G401.6 (cell line): ENCODE measurements at regions not wholly inside any gene's neighbourhood (a gene's known extent, or its start where the extent isn't known, plus 50 kb on each side); places are given as distances from the start of the nearest gene placed in this dataset.

Experiments used
- FAIRE-seq: peaks from 2 replicates; lab custom pipeline; 2012; peaks lifted over from hg19 to GRCh38; lab: Jason Lieb, UNC

GRCh38 chr19:31119951-31120690, 229.1 kb downstream of the TSHZ3 start:
- FAIRE-seq, result no peak

GRCh38 chr19:31118986-31119385, 230.2 kb downstream of the TSHZ3 start:
- no peak for FAIRE-seq

GRCh38 chr19:31118287-31118955, 230.8 kb downstream of the TSHZ3 start:
- no peak for FAIRE-seq

GRCh38 chr19:31114585-31114984, 234.7 kb downstream of the TSHZ3 start:
- FAIRE-seq, result no peak

- FAIRE-seq, result no peak
Observed at GRCh38 chr19:31113293-31113692, 235.9 kb downstream of the TSHZ3 start.

GRCh38 chr19:31112158-31112557, 237.1 kb downstream of the TSHZ3 start:
- no peak for FAIRE-seq

- FAIRE-seq, result no peak
Observed at GRCh38 chr19:31111741-31112140, 237.5 kb downstream of the TSHZ3 start.

- FAIRE-seq, result no peak
Observed at GRCh38 chr19:31110336-31110735, 238.9 kb downstream of the TSHZ3 start.

GRCh38 chr19:31109636-31110035, 239.6 kb downstream of the TSHZ3 start:
- no peak for FAIRE-seq

- FAIRE-seq, result no peak
Observed at GRCh38 chr19:31107096-31107495, 242.1 kb downstream of the TSHZ3 start.

GRCh38 chr19:31105761-31106160, 243.5 kb downstream of the TSHZ3 start:
- no peak for FAIRE-seq

GRCh38 chr19:31104451-31104850, 244.8 kb downstream of the TSHZ3 start:
- no peak for FAIRE-seq

GRCh38 chr19:31103228-31103627, 246.0 kb downstream of the TSHZ3 start:
- no peak for FAIRE-seq

- FAIRE-seq, result no peak
Observed at GRCh38 chr19:31102674-31103073, 246.6 kb downstream of the TSHZ3 start.

GRCh38 chr19:31100981-31101380, 248.3 kb downstream of the TSHZ3 start:
- no peak for FAIRE-seq

- FAIRE-seq, result no peak
Observed at GRCh38 chr19:31100206-31100590, 249.0 kb downstream of the TSHZ3 start.

GRCh38 chr19:31099515-31100205, 249.6 kb downstream of the TSHZ3 start:
- FAIRE-seq, result no peak

- no peak for FAIRE-seq
Observed at GRCh38 chr19:31098836-31099235, 250.4 kb downstream of the TSHZ3 start.

GRCh38 chr19:31096935-31097545, 252.2 kb downstream of the TSHZ3 start:
- no peak for FAIRE-seq

GRCh38 chr19:31096062-31096830, 253.0 kb downstream of the TSHZ3 start:
- no peak for FAIRE-seq

- FAIRE-seq, result no peak
Observed at GRCh38 chr19:31095100-31095804, 254.0 kb downstream of the TSHZ3 start.

- no peak for FAIRE-seq
Observed at GRCh38 chr19:31092274-31092673, 257.0 kb downstream of the TSHZ3 start.
